A549 (cell line): ENCODE measurements at regions not wholly inside any gene's neighbourhood (a gene's known extent, or its start where the extent isn't known, plus 50 kb on each side); places are given as distances from the start of the nearest gene placed in this dataset.

Experiments
- ATAC-seq, 2 experiments: fragments of 200-7000 bp in 1 of 2; fragments of >200 bp in 1 of 2; cut with Nextera tagmentation in 1 of 2; cut with Tn5 transposase in 1 of 2; 3 replicates each; pipeline versions ENCODE4 v1.8.0 to v1.9.1; 2018 to 2020; ENCODE audit warnings: mild to moderate bottlenecking in 1 of 2, moderate library complexity in 1 of 2
- CTCF ChIA-PET: fragments of 300-600 bp; sonication (Branson Sonifier 250); formaldehyde crosslinking; extraction: SDS; loops from one replicate; lab custom pipeline; 2021; ENCODE audit warnings: antibody characterized with exemption, inconsistent platforms; lab: Yijun Ruan, JAX
- POLR2A ChIA-PET: fragments of 350-600 bp; formaldehyde crosslinking; extraction: SDS; loops from one replicate; lab custom pipeline; 2021; ENCODE audit warnings: antibody characterized with exemption, inconsistent platforms; lab: Yijun Ruan, JAX
- DNase-seq, 2 experiments: peaks; one replicate each; pipeline versions ENCODE4 v3.0.0 to v3.0.0-alpha.2; 2011 to 2016; ENCODE audit warnings: low read depth in 1 of 2, low spot score in 1 of 2
- FAIRE-seq: peaks from 2 replicates; lab custom pipeline; 2011; peaks lifted over from hg19 to GRCh38; lab: Jason Lieb, UNC
- H3K27ac ChIP-seq, 2 experiments: fragments of >200 bp; sonication (Bioruptor Twin); formaldehyde crosslinking; 3 replicates each; pipeline ENCODE4 v1.5.1; 2016 to 2017
- H3K4me1 ChIP-seq: fragments of >200 bp; sonication (Bioruptor Twin); formaldehyde crosslinking; 3 replicates; pipeline ENCODE4 v1.6.1; 2016
- H3K4me2 ChIP-seq: fragments of >200 bp; sonication (Bioruptor Twin); formaldehyde crosslinking; 3 replicates; pipeline ENCODE4 v1.6.1; 2016
- H3K4me3 ChIP-seq: fragments of >200 bp; sonication (Bioruptor Twin); formaldehyde crosslinking; 3 replicates; pipeline ENCODE4 v1.5.1; 2016
- H3K9me3 ChIP-seq: fragments of >200 bp; sonication (Bioruptor Twin); formaldehyde crosslinking; 3 replicates; pipeline ENCODE4 v1.6.1; 2016
- ATOH8 ChIP-seq: fragments of 250-450 bp; sonication (Bioruptor Pico); IDR thresholded peaks from 2 replicates; pipeline ENCODE4 v1.5.0; 2020; ENCODE audit warnings: low read depth, mild to moderate bottlenecking, moderate library complexity
- CBX2 ChIP-seq: fragments of 200-600 bp; sonication (generic); IDR thresholded peaks from 2 replicates; pipeline ENCODE4 v1.6.1; 2016; ENCODE audit warnings: low read depth, mild to moderate bottlenecking, borderline replicate concordance
- CBX8 ChIP-seq: fragments of 200-600 bp; sonication (generic); IDR thresholded peaks from 2 replicates; pipeline ENCODE4 v1.6.1; 2016
- CHD2 ChIP-seq: fragments of 150-350 bp; IDR thresholded peaks from 2 replicates; pipeline ENCODE4 v1.6.1; 2014; ENCODE audit warnings: low read length; ENCODE audit not compliant: partially characterized antibody
- CHD4 ChIP-seq: fragments of 200-600 bp; sonication (generic); IDR thresholded peaks from 2 replicates; pipeline ENCODE4 v1.6.1; 2016; ENCODE audit warnings: antibody characterized with exemption, mild to moderate bottlenecking, borderline replicate concordance
- E2F6 ChIP-seq: IDR thresholded peaks from 2 replicates; pipeline ENCODE4 v1.6.1; 2012; ENCODE audit warnings: low read depth, borderline replicate concordance
- ESRRA ChIP-seq: fragments of 150-350 bp; IDR thresholded peaks from 2 replicates; pipeline ENCODE4 v1.6.1; 2014; ENCODE audit warnings: mild to moderate bottlenecking, low read length, borderline replicate concordance
- HDAC2 ChIP-seq: fragments of 200-600 bp; sonication (generic); IDR thresholded peaks from 2 replicates; pipeline ENCODE4 v1.6.1; 2016
- HEYL ChIP-seq: fragments of 250-450 bp; sonication (Bioruptor Pico); IDR thresholded peaks from 2 replicates; pipeline ENCODE4 v1.8.0; 2021; ENCODE audit warnings: mild to moderate bottlenecking, moderate library complexity
- HMGXB4 ChIP-seq: fragments of 250-450 bp; sonication (Bioruptor Pico); IDR thresholded peaks from 2 replicates; pipeline ENCODE4 v1.5.0; 2021; ENCODE audit warnings: mild to moderate bottlenecking, moderate library complexity, borderline replicate concordance
- HOXA7 ChIP-seq: fragments of 250-450 bp; sonication (Bioruptor Pico); IDR thresholded peaks from 2 replicates; pipeline ENCODE4 v1.5.0; 2020; ENCODE audit warnings: mild to moderate bottlenecking, moderate library complexity
- JUN ChIP-seq, 2 experiments: fragments of >200 bp; sonication (Bioruptor Twin); formaldehyde crosslinking; IDR thresholded peaks; 2 replicates in 1 of 2; 3 replicates in 1 of 2; pipeline ENCODE4 v1.6.1; 2016 to 2017
- MAFK ChIP-seq: fragments of 450-650 bp; IDR thresholded peaks from 2 replicates; pipeline ENCODE4 v1.6.1; 2014; ENCODE audit not compliant: partially characterized antibody
- MAX ChIP-seq: IDR thresholded peaks from 2 replicates; pipeline ENCODE4 v1.6.1; 2012
- PBX3 ChIP-seq: IDR thresholded peaks from 2 replicates; pipeline ENCODE4 v1.6.1; 2012
- POLR2AphosphoS2 ChIP-seq: conservative IDR thresholded peaks from 2 replicates; pipeline ENCODE4 v1.6.1; 2012; ENCODE audit warnings: low read length, improper control_type of control experiment, inconsistent platforms
- RAD21 ChIP-seq, 2 experiments: fragments of >200 bp in 1 of 2; sonication (Bioruptor Twin) in 1 of 2; formaldehyde crosslinking in 1 of 2; IDR thresholded peaks in 1 of 2; conservative IDR thresholded peaks in 1 of 2; 2 replicates in 1 of 2; 3 replicates in 1 of 2; pipeline ENCODE4 v1.6.1; 2012 to 2018; ENCODE audit warnings: inconsistent platforms in 1 of 2
- RFX5 ChIP-seq: fragments of 450-650 bp; IDR thresholded peaks from 2 replicates; pipeline ENCODE4 v1.7.1; 2014; ENCODE audit warnings: antibody characterized with exemption, mild to moderate bottlenecking, moderate library complexity
- SREBF2 ChIP-seq: fragments of 450-650 bp; IDR thresholded peaks from 2 replicates; pipeline ENCODE4 v1.6.1; 2014; ENCODE audit warnings: mild to moderate bottlenecking, moderate library complexity
- WGBS: methylation state at CpG from one replicate; pipeline ENCODE4 v1.1.6; 2017; ENCODE audit errors: missing lambda C conversion rate; 5-methylcytosine and 5-hydroxymethylcytosine counted together

- 62% methylated on average over 7 of the region's 7 CpGs for WGBS
- H3K27ac ChIP-seq = no peak overlapping the region
- CTCF ChIA-PET = no interaction called here
- H3K4me1 ChIP-seq = no peaks in the 10 kb centered on the region
- POLR2A ChIA-PET = no interaction called here
- no peaks in the 10 kb centered on the region for H3K9me3 ChIP-seq
- no peak for FAIRE-seq
- no peak overlapping the region for H3K4me3 ChIP-seq
- no peak for DNase-seq
- no peak for ATAC-seq
- H3K4me2 ChIP-seq = no peak overlapping the region
- no peak for TF ChIP-seq CBX2
- TF ChIP-seq E2F6 = no peak
Measured at GRCh38 chr1:226492426-226493137, 56.0 kb upstream of the STUM start.

- ChIA-PET POLR2A (no interaction called here), CTCF (interaction anchor here (0.5 kb wide), 1 partner anchor 601 kb away, joined by 3 read pairs; no protein-coding TSS in a partner anchor)
- no peak for TF ChIP-seq HDAC2
- TF ChIP-seq CBX2 = no peak
- TF ChIP-seq SREBF2 = no peak
- no peak for TF ChIP-seq ATOH8 (CRISPR knock-in tag)
- TF ChIP-seq ESRRA = no peak
- no peak for TF ChIP-seq CHD4
- TF ChIP-seq MAX = no peak
- no peak for TF ChIP-seq POLR2AphosphoS2
- TF ChIP-seq HOXA7 = no peak
- no peak for TF ChIP-seq CBX8
- TF ChIP-seq RAD21 (conservative IDR thresholded peaks at IDR 0.05 in 1 of 2, IDR thresholded peaks at IDR 0.05 in 1 of 2) = no peak
- TF ChIP-seq HEYL (CRISPR knock-in tag) = no peak
- no peak for TF ChIP-seq JUN (IDR thresholded peaks at IDR 0.05)
- no peak for TF ChIP-seq HMGXB4 (CRISPR knock-in tag)
- ATAC-seq (no peak), DNase-seq (no peak), FAIRE-seq (no peak)
- no peaks in the 10 kb centered on the region for H3K9me3 ChIP-seq
- H3K4me2 ChIP-seq = no peak overlapping the region
- no peak overlapping the region for H3K4me3 ChIP-seq
- 75% methylated on average over 13 of the region's 13 CpGs for WGBS
- no peaks in the 10 kb centered on the region for H3K4me1 ChIP-seq
- H3K27ac ChIP-seq = no peak overlapping the region
Measured at GRCh38 chr1:226494092-226494609, 54.4 kb upstream of the STUM start.

GRCh38 chr1:226495716-226496115 lies 52.8 kb upstream of the STUM start:
- TF ChIP-seq PBX3 (no peak), RFX5 (no peak), CHD2 (no peak), MAFK (no peak)
- DNase-seq = no peak
- ChIA-PET CTCF (no interaction called here), POLR2A (no interaction called here)
- no peak for FAIRE-seq
- no peak; a peak in 1 of 6 replicates for ATAC-seq
- Histone ChIP-seq H3K9me3 (no peaks in the 10 kb centered on the region), H3K4me1 (no peaks in the 10 kb centered on the region), H3K4me3 (no peak overlapping the region), H3K27ac (no peak overlapping the region), H3K4me2 (no peak overlapping the region)
- 50% methylated on average over 4 of the region's 4 CpGs for WGBS
